Ascending aorta (tissue), 2 donors: ENCODE measurements at regions not wholly inside any gene's neighbourhood (a gene's known extent, or its start where the extent isn't known, plus 50 kb on each side); places are given as distances from the start of the nearest gene placed in this dataset.

Source experiments
- DNase-seq, 2 donors: peaks; one replicate each; pipeline ENCODE4 v3.0.0-alpha.2; 2019; ENCODE audit warnings: low spot score in 2 of 2
- H3K27ac ChIP-seq, 2 donors: fragments of 200-600 bp; sonication (generic); one replicate each; pipeline ENCODE4 v1.5.1; 2016 to 2017; ENCODE audit warnings: mild to moderate bottlenecking in 1 of 2
- H3K27me3 ChIP-seq: fragments of 200-600 bp; sonication (generic); one replicate; pipeline ENCODE4 v1.5.1; 2017
- H3K36me3 ChIP-seq, 2 donors: fragments of 200-600 bp; sonication (generic); one replicate each; pipeline ENCODE4 v1.5.1; 2016
- H3K4me1 ChIP-seq, 2 donors: fragments of 200-600 bp; sonication (generic); one replicate each; pipeline ENCODE4 v1.5.1; 2016 to 2017; ENCODE audit warnings: mild to moderate bottlenecking in 1 of 2
- H3K4me3 ChIP-seq, 2 donors: fragments of 200-600 bp; sonication (generic); one replicate each; pipeline ENCODE4 v1.5.1; 2016 to 2017; ENCODE audit warnings: mild to moderate bottlenecking in 1 of 2
- H3K9me3 ChIP-seq, 2 donors: fragments of 200-600 bp; sonication (generic); one replicate each; pipeline ENCODE4 v1.5.1; 2016
- CTCF ChIP-seq, 3 experiments: fragments of 200-600 bp in 2 of 3; fragments of 450-650 bp in 1 of 3; sonication (generic) in 2 of 3; IDR thresholded peaks; one replicate each; pipeline ENCODE4 v1.5.1; 2016 to 2019; ENCODE audit warnings: antibody characterized with exemption in 3 of 3, mild to moderate bottlenecking in 1 of 3, moderate library complexity in 1 of 3
- intact Hi-C: fragments of 100-400 bp; cut with DNase I; formaldehyde crosslinking; loops from one replicate; pipeline ENCODE4 v1.15.1; 2023

GRCh38 chr18:60319129-60319528 is 53.4 kb downstream of the MC4R start:
- DNase-seq = no peak
- H3K4me1 ChIP-seq = no peaks in the 10 kb centered on the region
- TF ChIP-seq CTCF (IDR thresholded peaks at IDR 0.05) = no peak
- H3K27me3 ChIP-seq = no peaks in the 10 kb centered on the region
- intact Hi-C loops = no loop called here
- no peak overlapping the region for H3K4me3 ChIP-seq
- no peak overlapping the region for H3K27ac ChIP-seq
- H3K9me3 ChIP-seq = no peaks in the 10 kb centered on the region
- H3K36me3 ChIP-seq = no peaks in the 10 kb centered on the region

- Histone ChIP-seq H3K9me3 (no peaks in the 10 kb centered on the region), H3K4me3 (no peak overlapping the region), H3K36me3 (no peaks in the 10 kb centered on the region), H3K27ac (no peak overlapping the region), H3K4me1 (no peaks in the 10 kb centered on the region), H3K27me3 (no peaks in the 10 kb centered on the region)
- DNase-seq = no peak
- no peak for TF ChIP-seq CTCF (IDR thresholded peaks at IDR 0.05)
- intact Hi-C loops = no loop called here
Observed at GRCh38 chr18:60311676-60312360, 60.8 kb downstream of the MC4R start.

GRCh38 chr18:60295674-60296073 is 76.9 kb downstream of the MC4R start:
- TF ChIP-seq CTCF (IDR thresholded peaks at IDR 0.05) = no peak
- H3K27ac ChIP-seq = no peak overlapping the region
- H3K36me3 ChIP-seq = no peaks in the 10 kb centered on the region
- no peak for DNase-seq
- H3K4me3 ChIP-seq = no peak overlapping the region
- intact Hi-C loops = no loop called here
- no peaks in the 10 kb centered on the region for H3K9me3 ChIP-seq
- no peaks in the 10 kb centered on the region for H3K4me1 ChIP-seq
- H3K27me3 ChIP-seq = no peaks in the 10 kb centered on the region

- DNase-seq = no peak
- no peak for TF ChIP-seq CTCF (IDR thresholded peaks at IDR 0.05)
- Histone ChIP-seq H3K4me1 (no peaks in the 10 kb centered on the region), H3K36me3 (no peaks in the 10 kb centered on the region), H3K4me3 (no peak overlapping the region), H3K27ac (no peak overlapping the region), H3K9me3 (no peaks in the 10 kb centered on the region), H3K27me3 (no peaks in the 10 kb centered on the region)
- intact Hi-C loops = no loop called here
Observed at GRCh38 chr18:60292186-60292585, 80.4 kb downstream of the MC4R start.

GRCh38 chr18:60279391-60279790 is 93.2 kb downstream of the MC4R start:
- Histone ChIP-seq H3K9me3 (no peaks in the 10 kb centered on the region), H3K36me3 (no peaks in the 10 kb centered on the region), H3K27me3 (no peaks in the 10 kb centered on the region), H3K4me3 (no peak overlapping the region), H3K4me1 (no peaks in the 10 kb centered on the region), H3K27ac (no peak overlapping the region)
- no peak for DNase-seq
- intact Hi-C loops = no loop called here
- no peak for TF ChIP-seq CTCF (IDR thresholded peaks at IDR 0.05)
